Motor neuron (in vitro differentiated cells): ENCODE measurements at regions not wholly inside any gene's neighbourhood (a gene's known extent, or its start where the extent isn't known, plus 50 kb on each side); places are given as distances from the start of the nearest gene placed in this dataset.

Experiments
- ATAC-seq, 8 experiments: fragments of 200-7000 bp; cut with Tn5 transposase; replicated peaks in 6 of 8; 2 replicates each; pipeline ENCODE4 v1.8.0; 2021; ENCODE audit warnings: mild to moderate bottlenecking in 8 of 8, moderate library complexity in 8 of 8
- H3K27ac ChIP-seq, 2 donors: fragments of 250-450 bp; sonication (Bioruptor Pico); 2 replicates each; pipeline ENCODE4 v1.9.0; 2021; ENCODE audit warnings: antibody characterized with exemption in 2 of 2, mild to moderate bottlenecking in 2 of 2, moderate library complexity in 1 of 2
- H3K4me1 ChIP-seq, 2 donors: fragments of 250-450 bp; sonication (Bioruptor Pico); replicated peaks in 1 of 2; 2 replicates each; pipeline ENCODE4 v1.6.1; 2021; ENCODE audit warnings: antibody characterized with exemption in 2 of 2, mild to moderate bottlenecking in 2 of 2, moderate library complexity in 1 of 2
- H3K4me3 ChIP-seq, 5 donors: fragments of 250-450 bp; sonication (Bioruptor Pico); 2 replicates each; pipeline ENCODE4 v1.9.0; 2021; ENCODE audit warnings: antibody characterized with exemption in 5 of 5, mild to moderate bottlenecking in 5 of 5, moderate library complexity in 4 of 5
- WGBS, 10 experiments: fragments of 450-650 bp; shearing (Covaris generic); methylation state at CpG; one replicate each; pipeline ENCODE4 v1.0.0; 2022; 5-methylcytosine and 5-hydroxymethylcytosine counted together
- in situ Hi-C, 9 experiments: fragments of 400-800 bp; cut with MboI; loops; one replicate each; pipeline ENCODE4 v1.15.0; 2021; ENCODE audit warnings: low sequenced_read_pairs in 9 of 9, low pct_unique_long_range_greater_than_20kb in 2 of 9; ENCODE audit not compliant: unreplicated experiment in 9 of 9

DNA sequence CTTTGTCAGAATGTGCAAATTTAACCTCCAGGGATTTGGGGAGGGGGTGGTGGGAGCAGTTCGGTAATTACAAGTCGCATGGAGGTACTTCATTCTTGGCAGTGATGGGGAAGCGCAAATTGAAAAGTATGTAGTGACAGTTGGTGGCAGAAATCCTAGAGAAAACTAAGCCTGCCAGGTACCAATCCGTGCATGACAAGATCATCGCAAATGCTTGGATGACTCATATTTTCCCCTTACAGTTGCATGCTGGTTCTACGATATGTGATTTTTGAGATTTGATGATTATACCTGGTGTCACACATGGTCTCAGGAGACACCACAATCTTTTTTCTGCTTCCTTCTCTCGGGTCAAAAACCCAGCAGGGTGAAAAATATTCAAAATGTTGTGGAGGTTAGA is 479.7 kb upstream of the ID2 start:
- in situ Hi-C loops: no loop called here
- H3K27ac ChIP-seq: no peak overlapping the region
- 50 to 100% (median 80%) methylated on average over 1 to 7 of the region's 7 CpGs; no CpG with 5 or more reads in 1 of the 10 experiments for WGBS, 10 experiments
- ATAC-seq: no peak
- H3K4me3 ChIP-seq: no peak overlapping the region
- peaks cover 0 to 6% of the 10 kb centered on the region in 2 donors for H3K4me1 ChIP-seq

GRCh38 chr2:8203364-8203763 is 478.5 kb upstream of the ID2 start:
- no peaks in the 10 kb centered on the region for H3K4me1 ChIP-seq
- no peak overlapping the region for H3K27ac ChIP-seq
- WGBS, 10 experiments: 77 to 100% (median 88%) methylated on average over 3 to 18 of the region's 18 CpGs; no CpG with 5 or more reads in 2 of the 10 experiments
- peak in 5 of 8 experiments; percentile 16 to 47 (median 23) for ATAC-seq
- in situ Hi-C loops: no loop called here
- H3K4me3 ChIP-seq: no peak overlapping the region

GRCh38 chr2:8204711-8205110 is 477.1 kb upstream of the ID2 start:
- in situ Hi-C loops: no loop called here
- ATAC-seq: peak in 3 of 8 experiments; percentile 19 to 45 (median 32)
- 55 to 100% (median 83%) methylated on average over 1 to 2 of the region's 2 CpGs; no CpG with 5 or more reads in 2 of the 10 experiments for WGBS, 10 experiments

GRCh38 chr2:8209494-8209893 is 472.4 kb upstream of the ID2 start:
- H3K27ac ChIP-seq: no peak overlapping the region
- no peak for ATAC-seq
- 0 to 100% (median 84%) methylated on average over 1 to 2 of the region's 2 CpGs for WGBS, 10 experiments
- no peaks in the 10 kb centered on the region for H3K4me1 ChIP-seq
- H3K4me3 ChIP-seq: no peak overlapping the region
- in situ Hi-C loops: no loop called here

More at GRCh38 chr2:8204711-8205110, 477.1 kb upstream of the ID2 start:
- H3K4me3 ChIP-seq: no peak overlapping the region
- H3K4me1 ChIP-seq: no peaks in the 10 kb centered on the region
- no peak overlapping the region for H3K27ac ChIP-seq

DNA sequence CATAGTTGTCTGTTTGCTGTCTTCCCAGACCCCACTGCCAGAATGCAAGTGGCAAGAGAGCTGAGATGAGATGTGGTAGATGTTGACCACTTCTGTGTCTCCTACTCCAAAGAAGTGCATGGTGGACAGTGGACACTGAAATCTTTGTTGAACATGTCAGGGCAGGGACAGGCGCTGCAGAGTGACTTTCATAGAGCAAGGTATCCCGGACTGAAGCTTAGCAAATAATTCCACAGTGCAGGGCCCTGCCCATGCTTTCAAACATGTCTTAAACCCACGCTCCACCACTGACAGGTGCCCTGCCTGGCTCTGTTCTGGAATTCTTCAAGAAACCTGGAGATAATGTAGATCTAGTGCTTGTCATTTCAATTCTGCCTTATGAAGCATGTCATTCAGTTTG is 470.5 kb upstream of the ID2 start:
- 80 to 100% (median 86%) methylated on average over 1 to 3 of the region's 3 CpGs; no CpG with 5 or more reads in 5 of the 10 experiments for WGBS, 10 experiments
- ATAC-seq: no peak
- in situ Hi-C loops: no loop called here
- Histone ChIP-seq H3K27ac (no peak overlapping the region), H3K4me1 (no peaks in the 10 kb centered on the region), H3K4me3 (no peak overlapping the region)

GRCh38 chr2:8212239-8212638 is 469.6 kb upstream of the ID2 start:
- no peak overlapping the region for H3K27ac ChIP-seq
- no peak for ATAC-seq
- H3K4me3 ChIP-seq: no peak overlapping the region
- H3K4me1 ChIP-seq: peaks cover 1 to 2% of the 10 kb centered on the region in 2 donors
- WGBS, 10 experiments: 46 to 100% (median 83%) methylated on average over 1 to 3 of the region's 3 CpGs
- in situ Hi-C loops: no loop called here

- 45 to 100% (median 86%) methylated on average over 1 to 4 of the region's 4 CpGs for WGBS, 10 experiments
- Histone ChIP-seq H3K4me3 (no peak overlapping the region), H3K27ac (no peak overlapping the region), H3K4me1 (peaks cover 6 to 8% of the 10 kb centered on the region in 2 donors)
- ATAC-seq: no peak
- in situ Hi-C loops: no loop called here
Observed at GRCh38 chr2:8214036-8214615, 467.7 kb upstream of the ID2 start.

- Histone ChIP-seq H3K4me1 (peaks cover 6 to 8% of the 10 kb centered on the region in 2 donors), H3K4me3 (no peak overlapping the region), H3K27ac (no peak overlapping the region)
- no peak for ATAC-seq
- in situ Hi-C loops: no loop called here
- WGBS, 10 experiments: 54 to 98% (median 86%) methylated on average over 2 to 5 of the region's 5 CpGs
Observed at GRCh38 chr2:8215159-8215863, 466.5 kb upstream of the ID2 start.

- ATAC-seq: peak in 1 of 8 experiments; percentile 28
Observed at GRCh38 chr2:8215982-8216381, 465.9 kb upstream of the ID2 start.

DNA sequence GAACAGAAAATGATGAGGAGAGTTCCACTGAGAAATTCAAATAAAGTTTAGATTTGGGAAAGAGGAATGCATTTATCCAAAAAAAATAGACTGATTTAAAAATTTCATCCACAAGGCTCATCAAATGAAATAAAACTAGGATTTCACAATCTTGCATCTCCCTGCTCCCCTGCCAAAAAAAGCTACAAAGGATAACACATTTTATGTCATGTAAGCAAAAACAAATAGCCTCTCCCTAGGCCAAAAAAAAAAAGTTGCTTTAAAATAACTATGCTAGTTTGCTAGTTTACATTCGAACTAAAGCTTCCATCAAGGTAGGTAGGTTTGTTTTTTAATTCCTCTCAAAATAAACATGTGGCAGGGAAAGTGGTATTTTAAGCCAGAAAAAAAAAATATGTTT is 465.5 kb upstream of the ID2 start:
- Histone ChIP-seq H3K4me3 (no peak overlapping the region), H3K4me1 (peaks cover 6 to 8% of the 10 kb centered on the region in 2 donors), H3K27ac (no peak overlapping the region)
- WGBS, 10 experiments: 0 to 100% (median 63%) methylated on average over 1 of the region's 1 CpG
- no peak for ATAC-seq
- in situ Hi-C loops: no loop called here

More at GRCh38 chr2:8215982-8216381, 465.9 kb upstream of the ID2 start:
- in situ Hi-C loops: no loop called here
- no peak overlapping the region for H3K4me3 ChIP-seq
- H3K4me1 ChIP-seq: peaks cover 6 to 8% of the 10 kb centered on the region in 2 donors
- WGBS, 10 experiments: 3 to 87% (median 77%) methylated on average over 1 to 6 of the region's 6 CpGs
- H3K27ac ChIP-seq: no peak overlapping the region

DNA sequence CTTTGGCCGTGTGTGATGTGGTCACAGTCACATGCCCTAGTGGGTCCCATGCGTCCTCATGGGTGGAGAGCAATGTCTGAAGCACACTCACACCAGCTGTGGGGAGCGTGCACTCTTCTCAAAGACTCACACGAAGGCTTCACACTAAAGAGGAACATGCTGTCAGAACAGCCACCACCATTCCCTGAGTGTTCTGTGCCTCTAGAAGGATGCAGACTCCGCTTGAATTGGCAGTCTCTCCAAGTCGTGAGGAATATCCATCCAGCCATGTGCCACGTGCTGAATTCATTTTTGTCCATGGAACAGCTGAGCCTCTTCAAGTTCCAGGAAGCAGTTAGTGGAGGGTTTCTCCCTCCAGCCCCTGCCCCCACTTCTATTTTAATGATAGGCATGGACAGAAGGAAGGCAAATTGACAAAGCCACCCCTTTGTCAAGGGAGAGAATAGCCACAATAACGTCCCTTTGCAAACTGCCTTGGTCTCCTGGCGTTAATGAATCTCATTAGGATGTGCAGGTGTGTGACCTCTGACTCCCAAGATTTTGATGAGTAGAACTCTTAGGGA is 464.3 kb upstream of the ID2 start:
- peaks cover 6 to 8% of the 10 kb centered on the region in 2 donors for H3K4me1 ChIP-seq
- H3K27ac ChIP-seq: no peak overlapping the region
- in situ Hi-C loops: no loop called here
- 0 to 100% (median 41%) methylated on average over 1 to 7 of the region's 9 CpGs; no CpG with 5 or more reads in 1 of the 10 experiments for WGBS, 10 experiments
- peak in 6 of 8 experiments; percentile 19 to 88 (median 52) for ATAC-seq
- no peak overlapping the region for H3K4me3 ChIP-seq

- in situ Hi-C loops: no loop called here
- peaks cover 6 to 8% of the 10 kb centered on the region in 2 donors for H3K4me1 ChIP-seq
- no peak for ATAC-seq
- no peak overlapping the region for H3K4me3 ChIP-seq
- WGBS, 10 experiments: 76 to 100% (median 98%) methylated on average over 1 to 7 of the region's 8 CpGs; no CpG with 5 or more reads in 1 of the 10 experiments
- H3K27ac ChIP-seq: no peak overlapping the region
Observed at GRCh38 chr2:8219096-8219495, 462.8 kb upstream of the ID2 start.

DNA sequence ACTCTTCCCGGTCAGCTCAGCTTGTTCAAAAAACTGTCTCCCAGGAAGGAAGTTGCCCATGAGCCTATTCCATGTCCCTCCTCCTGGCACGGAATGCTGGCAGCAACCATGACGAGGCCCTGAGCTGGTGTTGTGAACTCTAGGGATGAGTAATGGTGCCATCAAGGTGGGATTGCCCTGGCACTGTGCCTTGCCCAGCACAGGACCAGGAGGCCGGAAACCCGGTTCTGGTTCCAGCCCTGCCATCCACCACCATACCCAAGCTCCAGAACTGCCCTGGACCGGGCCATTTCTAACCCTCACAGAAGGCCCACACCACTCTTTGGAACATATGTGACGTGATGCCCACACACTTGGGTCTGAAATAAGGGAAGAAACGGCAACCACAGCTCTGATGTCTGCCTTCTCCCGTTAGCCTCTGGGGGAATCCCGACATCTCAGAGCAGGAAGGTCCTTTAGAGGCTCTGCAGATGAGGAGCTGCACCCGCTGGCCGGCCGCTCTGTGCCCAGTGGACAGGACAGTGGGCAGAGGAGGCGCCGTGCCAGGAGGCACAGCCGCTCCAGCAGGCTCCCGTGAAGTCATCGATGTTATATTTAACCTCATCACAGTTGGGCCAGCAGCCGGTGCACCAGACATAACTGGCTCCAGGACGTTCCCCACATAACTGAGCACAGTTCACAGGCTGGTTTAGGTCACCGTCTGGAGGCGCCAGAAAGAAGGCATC is 462.1 kb upstream of the ID2 start:
- no peak for ATAC-seq
- 50 to 100% (median 90%) methylated on average over 1 to 12 of the region's 22 CpGs; no CpG with 5 or more reads in 2 of the 10 experiments for WGBS, 10 experiments
- Histone ChIP-seq H3K27ac (no peak overlapping the region), H3K4me1 (peaks cover 6 to 8% of the 10 kb centered on the region in 2 donors), H3K4me3 (no peak overlapping the region)
- in situ Hi-C loops: no loop called here
